Upper lobe of left lung (tissue), 4 donors: ENCODE measurements at regions not wholly inside any gene's neighbourhood (a gene's known extent, or its start where the extent isn't known, plus 50 kb on each side); places are given as distances from the start of the nearest gene placed in this dataset.

ENCODE experiments used
- EP300 ChIP-seq, 4 donors: sonication (generic); formaldehyde crosslinking; IDR thresholded peaks; one replicate each; pipeline ENCODE4 v1.5.1; 2017; ENCODE audit warnings: antibody characterized with exemption in 4 of 4, control low read depth in 2 of 4
- POLR2A ChIP-seq, 4 donors: fragments of 450-650 bp; IDR thresholded peaks; one replicate each; pipeline ENCODE4 v1.5.1; 2016 to 2017; ENCODE audit warnings: antibody characterized with exemption in 4 of 4, mild to moderate bottlenecking in 2 of 4
- POLR2AphosphoS5 ChIP-seq, 2 donors: sonication (generic); formaldehyde crosslinking; IDR thresholded peaks; one replicate each; pipeline ENCODE4 v1.5.1; 2017; ENCODE audit warnings: antibody characterized with exemption in 2 of 2
- TF ChIP-seq, protein P1 (sequence below), 6 experiments: fragments of 450-650 bp in 4 of 6; fragments of 200-600 bp in 2 of 6; sonication (generic) in 2 of 6; IDR thresholded peaks; one replicate each; pipeline ENCODE4 v1.5.1; 2016 to 2019; ENCODE audit warnings: antibody characterized with exemption in 6 of 6

DNA sequence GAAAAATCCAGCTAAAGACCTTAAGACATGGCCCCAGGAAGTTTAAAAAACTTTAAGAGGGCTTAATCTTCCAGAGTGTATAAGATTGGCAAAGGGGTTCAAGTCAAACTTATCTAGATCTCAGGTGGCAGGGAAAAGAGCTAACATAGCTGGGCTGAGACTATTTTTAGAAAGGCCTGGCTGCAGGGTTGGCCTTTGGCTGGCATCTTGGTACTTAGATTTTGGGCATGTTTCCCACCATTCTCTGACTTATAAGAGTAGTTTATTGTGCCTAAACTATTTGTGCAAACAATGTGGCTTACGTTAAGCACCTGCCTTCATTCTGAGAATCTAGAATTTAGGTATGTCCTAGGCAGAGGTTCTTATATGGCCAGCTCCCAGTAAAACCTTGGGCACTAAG, 214.0 kb upstream of the MIS18BP1 start:
- TF ChIP-seq, protein P1, sequence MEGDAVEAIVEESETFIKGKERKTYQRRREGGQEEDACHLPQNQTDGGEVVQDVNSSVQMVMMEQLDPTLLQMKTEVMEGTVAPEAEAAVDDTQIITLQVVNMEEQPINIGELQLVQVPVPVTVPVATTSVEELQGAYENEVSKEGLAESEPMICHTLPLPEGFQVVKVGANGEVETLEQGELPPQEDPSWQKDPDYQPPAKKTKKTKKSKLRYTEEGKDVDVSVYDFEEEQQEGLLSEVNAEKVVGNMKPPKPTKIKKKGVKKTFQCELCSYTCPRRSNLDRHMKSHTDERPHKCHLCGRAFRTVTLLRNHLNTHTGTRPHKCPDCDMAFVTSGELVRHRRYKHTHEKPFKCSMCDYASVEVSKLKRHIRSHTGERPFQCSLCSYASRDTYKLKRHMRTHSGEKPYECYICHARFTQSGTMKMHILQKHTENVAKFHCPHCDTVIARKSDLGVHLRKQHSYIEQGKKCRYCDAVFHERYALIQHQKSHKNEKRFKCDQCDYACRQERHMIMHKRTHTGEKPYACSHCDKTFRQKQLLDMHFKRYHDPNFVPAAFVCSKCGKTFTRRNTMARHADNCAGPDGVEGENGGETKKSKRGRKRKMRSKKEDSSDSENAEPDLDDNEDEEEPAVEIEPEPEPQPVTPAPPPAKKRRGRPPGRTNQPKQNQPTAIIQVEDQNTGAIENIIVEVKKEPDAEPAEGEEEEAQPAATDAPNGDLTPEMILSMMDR (IDR thresholded peaks at IDR 0.05) = no peak
- TF ChIP-seq POLR2A (IDR thresholded peaks at IDR 0.05) = no peak
- no peak for TF ChIP-seq POLR2AphosphoS5 (IDR thresholded peaks at IDR 0.05)
- TF ChIP-seq EP300 (IDR thresholded peaks at IDR 0.05) = no peak
